Lung (tissue), 11 donors: ENCODE measurements at regions not wholly inside any gene's neighbourhood (a gene's known extent, or its start where the extent isn't known, plus 50 kb on each side); places are given as distances from the start of the nearest gene placed in this dataset.

ENCODE experiments used
- ATAC-seq: fragments of 200-7000 bp; cut with Tn5 transposase; one replicate; pipeline ENCODE4 v1.9.1; 2020; ENCODE audit warnings: moderate number of reproducible peaks; ENCODE audit not compliant: insufficient read depth, low FRiP score
- DNase-seq, 3 donors: peaks; one replicate each; pipeline ENCODE4 v3.0.0-alpha.2; 2013 to 2017
- H3K27ac ChIP-seq, 2 donors: one replicate each; pipeline ENCODE4 v1.5.1; 2013; ENCODE audit warnings: mild to moderate bottlenecking in 2 of 2, moderate library complexity in 2 of 2, control low read depth in 1 of 2, inconsistent platforms in 1 of 2, low read depth in 1 of 2, low read length in 1 of 2
- H3K27me3 ChIP-seq, 3 donors: one replicate each; pipeline ENCODE4 v1.5.1; 2013; ENCODE audit warnings: low read length in 2 of 3; ENCODE audit not compliant: control insufficient read depth in 3 of 3, insufficient read depth in 3 of 3
- H3K36me3 ChIP-seq, 4 donors: one replicate each; pipeline ENCODE4 v1.5.1; 2013; ENCODE audit warnings: low read length in 4 of 4, mild to moderate bottlenecking in 1 of 4, moderate library complexity in 1 of 4; ENCODE audit not compliant: control insufficient read depth in 4 of 4, insufficient read depth in 4 of 4
- H3K4me1 ChIP-seq, 5 donors: one replicate each; pipeline ENCODE4 v1.5.1; 2013; ENCODE audit warnings: low read length in 5 of 5, mild to moderate bottlenecking in 2 of 5, moderate library complexity in 1 of 5; ENCODE audit not compliant: control insufficient read depth in 5 of 5, insufficient read depth in 5 of 5
- H3K4me3 ChIP-seq: one replicate; pipeline ENCODE4 v1.5.1; 2013; ENCODE audit warnings: mild to moderate bottlenecking, control low read depth, moderate library complexity
- H3K9ac ChIP-seq, 2 donors: one replicate each; pipeline ENCODE4 v1.5.1; 2013; ENCODE audit warnings: low read length in 2 of 2, control low read depth in 1 of 2; ENCODE audit not compliant: insufficient read depth in 1 of 2
- H3K9me3 ChIP-seq, 4 donors: one replicate each; pipeline ENCODE4 v1.5.1; 2013; ENCODE audit warnings: low read length in 3 of 4, mild to moderate bottlenecking in 1 of 4, moderate library complexity in 1 of 4; ENCODE audit not compliant: control insufficient read depth in 4 of 4, insufficient read depth in 3 of 4
- WGBS, 2 donors: extraction: QIAGEN DNeasy Blood & Tissue Kit; methylation state at CpG; one replicate each; pipeline ENCODE4 v1.1.7; 2013; 5-methylcytosine and 5-hydroxymethylcytosine counted together
- TF ChIP-seq, protein P1 (sequence below): IDR thresholded peaks from 2 replicates; pipeline ENCODE4 v1.5.1; 2012; ENCODE audit warnings: mild to moderate bottlenecking; ENCODE audit errors: control extremely low read depth, extremely low read depth
- donor health status: control.
- donor health status: control.
- donor health status: Bipolar disorder and iron deficiency.
- donor health status: healthy.
- donor health status: DM: yes; HTN: yes; CAD: no.

DNA sequence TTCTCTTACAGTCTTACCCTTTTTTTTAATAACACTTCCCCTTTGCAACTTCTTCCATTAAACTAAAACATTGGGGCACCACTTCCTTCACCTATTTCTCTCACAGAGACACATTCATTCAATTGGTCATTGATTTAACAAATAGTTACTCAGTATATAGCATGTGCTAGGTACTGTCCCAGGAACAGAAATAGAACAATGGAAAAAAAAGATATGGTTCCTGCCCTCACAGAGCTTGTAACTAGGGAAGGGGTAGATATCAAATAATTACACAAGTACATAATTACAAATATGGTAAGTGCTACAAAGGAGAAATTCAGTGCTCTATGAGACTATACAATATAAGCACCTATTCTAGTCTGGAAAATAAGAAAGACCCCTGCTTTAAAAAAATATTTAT lies 165.5 kb upstream of the RBBP8 start:
- TF ChIP-seq, protein P1, sequence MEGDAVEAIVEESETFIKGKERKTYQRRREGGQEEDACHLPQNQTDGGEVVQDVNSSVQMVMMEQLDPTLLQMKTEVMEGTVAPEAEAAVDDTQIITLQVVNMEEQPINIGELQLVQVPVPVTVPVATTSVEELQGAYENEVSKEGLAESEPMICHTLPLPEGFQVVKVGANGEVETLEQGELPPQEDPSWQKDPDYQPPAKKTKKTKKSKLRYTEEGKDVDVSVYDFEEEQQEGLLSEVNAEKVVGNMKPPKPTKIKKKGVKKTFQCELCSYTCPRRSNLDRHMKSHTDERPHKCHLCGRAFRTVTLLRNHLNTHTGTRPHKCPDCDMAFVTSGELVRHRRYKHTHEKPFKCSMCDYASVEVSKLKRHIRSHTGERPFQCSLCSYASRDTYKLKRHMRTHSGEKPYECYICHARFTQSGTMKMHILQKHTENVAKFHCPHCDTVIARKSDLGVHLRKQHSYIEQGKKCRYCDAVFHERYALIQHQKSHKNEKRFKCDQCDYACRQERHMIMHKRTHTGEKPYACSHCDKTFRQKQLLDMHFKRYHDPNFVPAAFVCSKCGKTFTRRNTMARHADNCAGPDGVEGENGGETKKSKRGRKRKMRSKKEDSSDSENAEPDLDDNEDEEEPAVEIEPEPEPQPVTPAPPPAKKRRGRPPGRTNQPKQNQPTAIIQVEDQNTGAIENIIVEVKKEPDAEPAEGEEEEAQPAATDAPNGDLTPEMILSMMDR = no peak
- H3K9me3 ChIP-seq = peaks cover 0 to 2% (median 0%) of the 10 kb centered on the region in 4 donors
- no peak for DNase-seq
- no peak overlapping the region for H3K4me3 ChIP-seq
- H3K27me3 ChIP-seq = no peaks in the 10 kb centered on the region
- H3K9ac ChIP-seq = no peak overlapping the region
- no peak for ATAC-seq
- H3K36me3 ChIP-seq = no peaks in the 10 kb centered on the region
- no peak overlapping the region for H3K27ac ChIP-seq
- peaks cover 0 to 6% (median 0%) of the 10 kb centered on the region in 5 donors for H3K4me1 ChIP-seq

GRCh38 chr18:22773944-22774343 lies 159.2 kb upstream of the RBBP8 start:
- WGBS, 2 donors = 82 to 97% methylated on average over 3 of the region's 3 CpGs
- no peak overlapping the region for H3K4me3 ChIP-seq

DNA sequence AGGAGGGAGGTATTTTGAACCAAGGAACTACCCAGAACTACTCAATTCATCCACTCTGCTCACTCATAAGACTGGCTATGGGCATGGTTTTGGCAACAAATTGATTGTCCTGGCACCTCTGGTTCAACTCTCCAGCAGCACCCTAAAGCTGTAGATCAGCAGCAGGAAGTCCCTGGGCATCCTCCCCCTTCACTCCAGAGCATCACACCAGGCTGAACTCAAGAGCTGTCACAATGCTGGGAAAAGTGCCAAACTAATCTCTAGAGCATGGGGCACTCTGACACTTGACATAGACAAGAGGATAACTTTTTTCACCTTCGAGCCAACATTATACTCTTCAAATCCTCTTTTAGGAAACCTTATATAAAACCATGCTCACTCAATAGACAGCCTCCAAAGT lies 154.1 kb upstream of the RBBP8 start:
- Histone ChIP-seq H3K27ac (no peak overlapping the region), H3K9me3 (no peaks in the 10 kb centered on the region), H3K27me3 (no peaks in the 10 kb centered on the region), H3K4me3 (no peak overlapping the region), H3K4me1 (no peaks in the 10 kb centered on the region), H3K36me3 (no peaks in the 10 kb centered on the region), H3K9ac (no peak overlapping the region)
- 19 to 54% methylated on average over 1 of the region's 1 CpG for WGBS, 2 donors
- ATAC-seq = no peak
- TF ChIP-seq, protein P1 = no peak
- DNase-seq = peak; percentile 19 to 79 (median 33)

More at GRCh38 chr18:22773944-22774343, 159.2 kb upstream of the RBBP8 start:
- Histone ChIP-seq H3K4me1 (no peaks in the 10 kb centered on the region), H3K9me3 (no peaks in the 10 kb centered on the region), H3K9ac (no peak overlapping the region), H3K36me3 (no peaks in the 10 kb centered on the region), H3K27ac (no peak overlapping the region), H3K27me3 (no peaks in the 10 kb centered on the region)
- TF ChIP-seq, protein P1 = no peak
- no peak for ATAC-seq
- no peak for DNase-seq

GRCh38 chr18:22783245-22783644 lies 149.9 kb upstream of the RBBP8 start:
- Histone ChIP-seq H3K27ac (no peak overlapping the region), H3K4me3 (no peak overlapping the region), H3K27me3 (no peaks in the 10 kb centered on the region), H3K36me3 (no peaks in the 10 kb centered on the region), H3K4me1 (no peaks in the 10 kb centered on the region), H3K9ac (no peak overlapping the region), H3K9me3 (peaks cover 0 to 3% (median 0%) of the 10 kb centered on the region in 4 donors)
- no peak for ATAC-seq
- no peak for DNase-seq
- whole genome bisulfite sequencing, 2 donors = 95 to 96% methylated on average over 3 of the region's 3 CpGs
- TF ChIP-seq, protein P1 = no peak
